ENCODE measurements at regions not wholly inside any gene's neighbourhood (a gene's known extent, or its start where the extent isn't known, plus 50 kb on each side); places are given as distances from the start of the nearest gene placed in this dataset.
"Not testable (repeated sequence)": the region's sequence is repeated elsewhere in the genome, so short reads cannot be mapped to it uniquely, and the experiment has no call there.

- not testable (repeated sequence) for TF ChIP-seq EZH2phosphoT487 (IDR thresholded peaks at IDR 0.05; ENCODE audit: low read depth, severe bottlenecking, unreplicated experiment)
- TF ChIP-seq, protein P1, sequence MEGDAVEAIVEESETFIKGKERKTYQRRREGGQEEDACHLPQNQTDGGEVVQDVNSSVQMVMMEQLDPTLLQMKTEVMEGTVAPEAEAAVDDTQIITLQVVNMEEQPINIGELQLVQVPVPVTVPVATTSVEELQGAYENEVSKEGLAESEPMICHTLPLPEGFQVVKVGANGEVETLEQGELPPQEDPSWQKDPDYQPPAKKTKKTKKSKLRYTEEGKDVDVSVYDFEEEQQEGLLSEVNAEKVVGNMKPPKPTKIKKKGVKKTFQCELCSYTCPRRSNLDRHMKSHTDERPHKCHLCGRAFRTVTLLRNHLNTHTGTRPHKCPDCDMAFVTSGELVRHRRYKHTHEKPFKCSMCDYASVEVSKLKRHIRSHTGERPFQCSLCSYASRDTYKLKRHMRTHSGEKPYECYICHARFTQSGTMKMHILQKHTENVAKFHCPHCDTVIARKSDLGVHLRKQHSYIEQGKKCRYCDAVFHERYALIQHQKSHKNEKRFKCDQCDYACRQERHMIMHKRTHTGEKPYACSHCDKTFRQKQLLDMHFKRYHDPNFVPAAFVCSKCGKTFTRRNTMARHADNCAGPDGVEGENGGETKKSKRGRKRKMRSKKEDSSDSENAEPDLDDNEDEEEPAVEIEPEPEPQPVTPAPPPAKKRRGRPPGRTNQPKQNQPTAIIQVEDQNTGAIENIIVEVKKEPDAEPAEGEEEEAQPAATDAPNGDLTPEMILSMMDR (IDR thresholded peaks at IDR 0.05; ENCODE audit: poor library complexity): not testable (repeated sequence)
Measured at GRCh38 chr3:171923668-171924067, 80.5 kb downstream of the TMEM212 start.
